ENCODE measurements at regions not wholly inside any gene's neighbourhood (a gene's known extent, or its start where the extent isn't known, plus 50 kb on each side); places are given as distances from the start of the nearest gene placed in this dataset.
"Not testable (repeated sequence)": the region's sequence is repeated elsewhere in the genome, so short reads cannot be mapped to it uniquely, and the experiment has no call there.

DNA sequence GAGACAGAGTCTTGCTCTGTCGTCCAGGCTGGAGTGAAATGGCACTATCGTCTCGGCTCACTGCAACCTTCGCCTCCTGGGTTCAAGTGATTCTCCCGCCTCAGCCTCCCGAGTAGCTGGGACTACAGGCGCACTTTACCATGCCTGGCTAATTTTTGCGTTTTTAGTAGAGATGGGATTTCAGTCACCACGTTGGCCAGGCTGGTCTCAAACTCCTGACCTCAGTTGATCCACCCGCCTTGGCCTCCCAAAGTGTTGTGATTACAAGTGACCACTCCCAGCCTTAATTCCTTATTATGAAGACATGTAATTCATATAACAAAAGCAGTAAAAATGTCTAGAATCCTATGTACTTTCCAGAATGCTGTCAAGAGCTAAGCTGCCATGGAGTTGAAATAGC is 434.5 kb upstream of the ZNG1F start:
- not testable (repeated sequence) for TF ChIP-seq CTCF, POLR2AphosphoS5, EP300 (IDR thresholded peaks at IDR 0.05)
